HL-60/S4 treated with phorbol 12-myristate 13-acetate at 8.2 ng/mL for 4 days and 3 days (cell line): ENCODE measurements at regions not wholly inside any gene's neighbourhood (a gene's known extent, or its start where the extent isn't known, plus 50 kb on each side); places are given as distances from the start of the nearest gene placed in this dataset.

Experiments
- in situ Hi-C: fragments of 300-500 bp; cut with MboI; formaldehyde crosslinking; loops from 2 replicates; pipeline ENCODE4 v1.15.0; 2022; ENCODE audit warnings: low sequenced_read_pairs

DNA sequence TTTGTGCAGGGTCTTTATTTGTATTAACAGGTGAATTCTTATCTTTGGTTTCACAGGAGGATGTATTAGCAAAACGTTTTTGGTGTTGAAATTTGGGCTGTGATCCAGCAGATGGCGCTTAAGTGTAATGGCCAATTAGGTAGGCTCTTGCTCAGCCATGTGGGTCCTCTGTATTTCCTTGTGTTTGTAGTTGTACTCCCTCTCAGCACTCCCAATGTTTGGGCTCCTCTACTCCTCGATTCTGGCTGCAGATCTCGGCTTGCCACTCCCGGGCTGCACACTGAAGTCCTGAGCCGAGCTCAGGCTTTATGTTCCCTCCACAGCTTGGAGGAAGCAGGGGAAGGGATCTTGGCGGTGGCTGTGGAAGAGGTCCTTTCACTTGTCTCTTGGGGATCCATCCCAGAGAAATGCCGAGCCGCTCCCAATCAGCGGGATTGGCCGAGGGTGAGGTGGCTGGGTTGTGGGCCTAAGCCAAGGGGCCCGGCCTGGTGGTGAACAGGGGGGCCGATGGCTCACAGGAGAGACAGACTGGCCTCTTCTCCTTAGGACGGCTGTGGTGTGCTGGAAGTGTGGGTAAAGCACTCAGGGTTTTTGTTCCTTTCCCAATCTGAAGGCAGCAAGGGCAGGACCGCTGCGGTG is 133.7 kb downstream of the AEBP2 start:
- in situ Hi-C loops: no loop called here

- in situ Hi-C loops: no loop called here
Observed at GRCh38 chr12:19573866-19574265, 134.6 kb downstream of the AEBP2 start.

DNA sequence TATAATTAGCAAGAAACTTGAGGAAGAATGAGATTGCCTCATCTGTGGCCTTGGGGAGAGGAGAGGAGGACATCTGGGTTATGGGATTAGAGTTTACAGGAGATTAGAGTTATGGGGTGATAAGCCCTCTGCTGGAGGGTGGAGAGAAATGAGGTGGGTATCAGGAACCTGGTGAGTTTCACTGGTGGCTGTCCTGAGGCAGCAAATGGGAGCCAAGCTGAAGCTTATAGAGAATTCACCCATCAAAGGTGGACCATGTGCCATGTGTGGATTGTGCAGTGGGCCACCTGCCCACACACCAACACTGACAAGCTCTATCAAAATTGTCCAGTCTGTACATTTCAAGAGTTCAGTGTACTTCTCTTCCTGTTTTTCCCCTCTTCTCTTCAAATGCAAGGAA is 135.3 kb downstream of the AEBP2 start:
- in situ Hi-C loops: no loop called here

- in situ Hi-C loops: no loop called here
Observed at GRCh38 chr12:19575337-19576243, 136.3 kb downstream of the AEBP2 start.

DNA sequence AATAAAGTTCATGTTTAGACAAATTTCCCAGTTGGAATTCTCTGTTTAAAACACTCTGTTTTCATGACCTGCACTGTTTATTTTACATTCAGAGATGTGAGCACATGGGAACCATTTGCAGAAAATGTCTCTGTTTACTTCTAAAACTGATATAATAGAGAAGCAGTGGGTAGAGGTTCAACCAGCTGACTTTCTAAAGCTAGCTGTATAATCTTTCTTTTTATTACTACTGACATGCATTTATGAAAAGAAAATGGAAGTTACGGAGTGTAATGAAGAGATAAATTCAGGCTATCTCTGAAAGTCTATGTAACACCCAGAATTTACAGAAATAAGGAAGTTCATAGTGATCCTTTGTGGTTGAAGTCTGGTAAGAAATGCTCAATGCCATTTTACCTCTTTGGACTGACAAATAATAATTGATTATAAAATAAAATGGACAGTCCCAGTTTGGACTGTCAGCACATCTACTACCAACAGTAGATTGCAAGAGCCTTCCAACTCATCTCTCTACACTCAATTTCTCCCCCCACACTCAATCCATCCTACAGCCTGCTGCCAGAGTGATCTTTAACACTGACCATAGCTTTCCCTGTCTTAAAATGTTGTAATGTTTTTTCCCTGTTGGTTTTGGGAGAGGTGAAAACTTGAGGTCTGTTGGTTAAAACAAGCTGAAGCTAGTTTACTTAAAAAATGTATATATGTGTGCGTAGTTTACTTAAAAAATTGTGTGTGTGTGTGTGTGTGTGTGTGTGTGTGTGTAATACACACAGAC is 137.4 kb downstream of the AEBP2 start:
- in situ Hi-C loops: no loop called here

GRCh38 chr12:19577281-19577530 is 137.9 kb downstream of the AEBP2 start:
- in situ Hi-C loops: no loop called here

DNA sequence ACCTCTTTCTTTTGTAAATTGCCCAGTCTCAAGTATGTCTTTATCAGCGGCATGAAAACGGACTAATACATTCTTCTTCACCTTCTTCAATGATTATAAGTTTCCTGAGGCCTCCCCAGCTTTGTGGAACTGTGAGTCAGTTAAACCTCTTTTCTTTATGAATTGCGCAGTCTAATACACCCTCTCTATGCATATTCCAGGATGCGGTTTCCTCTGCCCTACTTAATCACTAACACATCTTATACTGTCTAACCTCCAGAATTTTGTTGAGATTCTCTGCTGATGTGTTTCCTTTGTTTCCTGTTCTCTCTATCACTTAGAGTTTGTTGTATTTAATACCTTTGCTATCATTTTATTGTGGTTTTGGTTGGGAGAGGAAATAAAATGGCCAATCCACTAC is 145.4 kb downstream of the AEBP2 start:
- in situ Hi-C loops: no loop called here

DNA sequence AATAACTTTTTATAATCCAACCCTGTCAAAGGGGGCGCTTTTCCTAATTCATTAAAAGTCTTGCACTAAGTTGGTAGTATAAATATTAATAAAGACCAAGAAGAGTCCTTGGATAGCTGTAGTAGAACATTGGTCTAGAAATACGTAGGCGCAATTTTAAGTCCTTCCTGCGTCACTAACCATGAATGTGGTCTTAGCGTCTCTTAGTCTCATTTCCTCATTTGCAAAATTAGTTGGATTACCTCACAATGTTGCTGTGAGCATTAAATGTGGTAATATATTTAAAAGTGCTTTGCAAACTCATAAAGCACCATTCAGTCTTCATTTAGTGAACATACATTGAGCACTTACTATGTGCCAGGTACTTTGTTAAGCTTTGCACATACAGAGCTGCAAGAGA is 149.7 kb downstream of the AEBP2 start:
- in situ Hi-C loops: no loop called here

DNA sequence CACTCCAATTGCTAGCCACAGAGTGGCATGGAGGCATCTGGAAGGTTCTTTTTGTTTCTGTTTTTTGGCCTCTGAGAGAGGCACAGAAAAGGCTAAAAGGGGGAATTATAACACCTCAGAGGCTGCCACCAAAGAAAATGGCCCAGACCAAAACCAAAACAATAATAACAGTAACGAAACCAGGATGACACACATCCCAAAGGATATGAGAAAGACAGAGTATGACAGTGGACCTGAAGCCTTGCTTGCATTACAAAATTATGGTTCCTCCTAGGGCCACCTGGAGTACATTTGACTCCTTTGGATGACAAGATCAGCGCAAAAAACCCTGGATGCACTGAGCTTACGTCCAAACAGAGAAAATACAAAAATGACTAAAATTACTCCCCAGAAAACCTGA is 152.7 kb downstream of the AEBP2 start:
- in situ Hi-C loops: no loop called here

GRCh38 chr12:19596434-19597166 is 157.3 kb downstream of the AEBP2 start:
- in situ Hi-C loops: no loop called here

GRCh38 chr12:19597167-19598026 is 158.1 kb downstream of the AEBP2 start:
- in situ Hi-C loops: no loop called here

DNA sequence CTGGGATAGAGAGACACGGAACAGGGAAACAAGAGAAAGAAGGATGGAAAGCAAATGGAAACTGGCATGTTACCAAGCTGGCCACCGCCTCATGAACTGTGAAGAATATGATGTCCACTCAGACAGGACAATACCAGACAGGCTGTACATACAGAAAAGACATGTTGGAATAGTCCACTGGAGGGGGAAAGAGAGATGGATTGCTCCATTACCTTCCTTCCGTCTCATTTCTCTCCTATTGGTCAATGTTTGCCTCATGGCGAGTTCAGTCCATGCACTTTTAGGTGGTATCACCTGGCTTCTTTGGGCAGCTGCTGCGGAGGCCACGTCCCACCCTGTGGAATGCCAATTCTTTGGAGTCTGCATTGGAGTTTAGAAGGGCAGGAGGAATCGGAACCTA is 166.4 kb downstream of the AEBP2 start:
- in situ Hi-C loops: no loop called here

- in situ Hi-C loops: no loop called here
Observed at GRCh38 chr12:19608039-19608438, 168.7 kb downstream of the AEBP2 start.

GRCh38 chr12:19613051-19613535 is 173.8 kb downstream of the AEBP2 start:
- in situ Hi-C loops: no loop called here

DNA sequence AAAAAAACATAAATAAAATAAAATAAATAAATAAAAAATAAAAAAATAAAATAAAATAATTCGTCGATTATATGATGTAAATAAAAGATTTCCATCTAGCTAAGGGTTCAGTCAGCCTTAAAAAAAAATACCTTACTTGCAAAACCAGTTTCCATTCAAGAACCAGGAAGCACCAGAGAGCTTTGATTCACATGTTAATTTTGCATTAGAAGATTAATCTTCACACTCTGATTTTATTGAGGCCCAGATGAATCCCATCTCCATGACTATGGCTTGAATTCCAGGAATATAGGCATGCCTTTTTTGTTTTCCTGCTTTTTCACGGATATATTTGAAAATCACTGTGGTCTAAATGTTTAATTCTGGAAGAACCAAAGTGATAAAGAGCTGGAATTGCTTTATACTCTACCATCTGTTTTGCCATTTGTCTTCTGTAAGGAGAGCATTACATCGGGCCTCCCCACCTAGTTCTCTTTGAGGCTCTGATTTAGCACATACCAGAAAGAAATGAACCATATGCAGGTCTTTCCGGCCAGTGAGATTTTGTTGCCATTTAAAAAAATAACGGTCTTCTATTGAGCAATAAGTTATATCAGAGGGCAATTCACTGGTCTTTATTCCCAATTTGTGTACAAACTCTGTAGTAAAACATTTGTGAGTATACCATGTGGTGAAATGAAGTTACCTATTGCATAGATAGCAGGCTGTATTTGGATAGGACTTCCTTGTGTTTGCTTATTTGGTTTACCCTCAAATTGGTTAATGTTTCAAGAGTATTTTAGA is 175.5 kb downstream of the AEBP2 start:
- in situ Hi-C loops: no loop called here

- in situ Hi-C loops: no loop called here
Observed at GRCh38 chr12:19615384-19615725, 176.1 kb downstream of the AEBP2 start.

DNA sequence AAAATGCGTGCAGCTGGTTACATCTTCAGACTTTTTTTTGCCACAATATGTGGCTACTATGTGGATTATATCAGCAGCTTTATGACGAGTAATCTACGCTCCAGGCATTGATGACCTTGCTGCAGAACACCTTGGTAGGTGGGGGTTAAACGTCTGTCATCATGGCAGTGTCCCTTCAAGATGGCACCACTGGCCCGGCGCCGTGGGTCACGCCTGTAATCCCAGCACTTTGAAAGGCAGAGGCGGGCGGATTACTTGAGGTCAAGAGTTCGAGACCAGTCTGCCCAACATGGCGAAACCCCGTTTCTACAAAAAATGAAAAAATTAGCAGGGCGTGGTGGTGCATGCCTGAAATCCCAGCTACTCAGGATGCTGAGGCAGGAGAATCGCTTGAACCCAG is 177.5 kb downstream of the AEBP2 start:
- in situ Hi-C loops: no loop called here

DNA sequence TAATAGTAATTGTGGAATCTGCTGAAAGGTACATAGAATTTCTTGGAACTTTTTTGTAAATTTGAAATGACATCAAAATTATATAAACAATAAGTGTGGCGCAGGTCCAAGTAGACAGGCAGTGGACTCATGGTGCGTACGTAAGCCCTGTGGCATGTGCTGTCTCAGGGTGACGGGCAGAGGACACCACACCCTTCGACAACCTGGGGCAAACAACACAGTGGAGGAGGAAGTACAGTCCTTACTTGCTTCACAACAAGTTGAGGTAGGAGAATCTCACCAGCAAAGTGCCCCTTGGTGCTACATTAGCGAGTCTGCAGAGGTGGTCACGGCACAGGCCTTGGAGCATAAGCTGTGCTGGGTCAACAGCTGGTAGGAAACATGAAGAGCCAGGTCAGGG is 180.9 kb downstream of the AEBP2 start:
- in situ Hi-C loops: no loop called here

DNA sequence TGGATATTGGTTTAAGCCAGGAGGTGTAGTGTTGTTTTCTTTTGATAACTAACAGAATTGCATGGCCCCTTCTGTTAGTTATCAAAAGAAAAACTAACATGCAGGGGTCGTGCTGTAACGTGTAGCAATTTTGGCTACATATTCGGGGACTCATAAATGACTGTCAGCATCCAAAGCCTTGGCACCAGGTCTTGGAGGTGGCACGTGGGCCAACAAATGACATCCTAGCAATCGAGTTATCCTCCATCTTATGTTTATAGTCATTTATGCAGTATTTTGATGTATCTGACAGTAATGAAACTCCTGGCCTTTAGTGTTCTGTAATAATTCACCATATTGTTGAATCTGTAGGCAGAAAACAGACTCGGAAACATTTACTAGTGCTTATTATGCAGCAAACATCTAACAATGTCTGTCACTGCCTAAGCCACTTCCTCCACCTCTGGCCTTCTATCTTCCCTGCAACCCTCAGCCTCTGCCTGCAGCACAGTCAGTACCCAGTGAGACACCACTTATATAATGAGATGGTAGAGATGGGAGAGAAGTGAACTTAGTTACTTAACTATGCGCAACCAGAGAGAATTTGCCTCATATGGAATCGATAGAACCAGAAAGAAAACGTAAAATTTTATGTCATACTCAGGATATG is 184.6 kb downstream of the AEBP2 start:
- in situ Hi-C loops: no loop called here
